ENCODE measurements at regions not wholly inside any gene's neighbourhood (a gene's known extent, or its start where the extent isn't known, plus 50 kb on each side); places are given as distances from the start of the nearest gene placed in this dataset.

GRCh38 chr3:113147681-113148261, 63.6 kb upstream of the BOC start:
- Histone ChIP-seq H4K5ac (ENCODE audit: low read depth, low read length) (no peak overlapping the region), H3K23ac (ENCODE audit: low read depth, low read length) (no peak overlapping the region), H4K8ac (ENCODE audit: low read depth in 2 of 2, low read length in 2 of 2) (no peak overlapping the region), H3K4me2 (ENCODE audit: low read depth, low read length) (no peak overlapping the region), H3K27me3 (ENCODE audit: control insufficient read depth, insufficient read depth, low read length) (peaks cover 29% of the 10 kb centered on the region), H4K20me1 (ENCODE audit: insufficient read depth, low read length) (no peaks in the 10 kb centered on the region), H4K91ac (ENCODE audit: insufficient read depth, low read depth, low read length) (no peak overlapping the region), H2AK9ac (replicated peaks; ENCODE audit: low read depth, low read length, poor library complexity) (no peak overlapping the region), H3K4me1 (ENCODE audit: control insufficient read depth, insufficient read depth, low read length) (peaks cover 4% of the 10 kb centered on the region; the same call in 1 of the 2 replicates), H2BK20ac (ENCODE audit: low read depth, low read length) (no peak overlapping the region), H2BK5ac (ENCODE audit: low read depth, low read length, poor library complexity, severe bottlenecking) (no peak overlapping the region), H3K9me1 (ENCODE audit: insufficient read depth, low read length) (no peaks in the 10 kb centered on the region), H3K9ac (ENCODE audit: low read depth, low read length) (no peak overlapping the region), H3K14ac (replicated peaks; ENCODE audit: low read depth, low read length) (no peak overlapping the region), H2BK15ac (ENCODE audit: low read depth, low read length) (no peak overlapping the region), H3K79me1 (ENCODE audit: low read depth in 1 of 2, low read length in 2 of 2) (no peaks in the 10 kb centered on the region), H3K18ac (ENCODE audit: low read depth, low read length) (no peak overlapping the region), H3K56ac (ENCODE audit: extremely low read depth, insufficient read depth, low read length) (no peak overlapping the region), H3K27ac (ENCODE audit: insufficient read depth, low read length) (no peak overlapping the region), H2AFZ (replicated peaks; ENCODE audit: low read length, poor library complexity) (no peak overlapping the region), H2AK5ac (ENCODE audit: low read depth, low read length) (no peak overlapping the region), H3K36me3 (ENCODE audit: control insufficient read depth, insufficient read depth, low read length) (no peaks in the 10 kb centered on the region), H3K4ac (ENCODE audit: low read depth, low read length) (no peak overlapping the region), H2BK120ac (ENCODE audit: low read depth, low read length) (no peak overlapping the region), H3K4me3 (ENCODE audit: insufficient read depth, low read depth, low read length) (no peak overlapping the region), H3K9me3 (ENCODE audit: control insufficient read depth, insufficient read depth, low read length) (no peaks in the 10 kb centered on the region)
- in situ Hi-C loops (cut with MboI; ENCODE audit: low sequenced_read_pairs): no loop called here
- DNase-seq (no peak), ATAC-seq (ENCODE audit: low read depth) (no peak)
- TF ChIP-seq RAD21 (IDR thresholded peaks at IDR 0.05; ENCODE audit: low read length) (no peak), SMC3 (IDR thresholded peaks at IDR 0.05; ENCODE audit: low read depth, low read length) (no peak), CEBPB (IDR thresholded peaks at IDR 0.05; ENCODE audit: low read depth, low read length) (no peak), FOS (IDR thresholded peaks at IDR 0.05; ENCODE audit: low read depth, low read length) (no peak), CTCF (conservative IDR thresholded peaks at IDR 0.05; ENCODE audit: low read depth, low read length) (no peak), USF2 (IDR thresholded peaks at IDR 0.05; ENCODE audit: low read depth, low read length) (no peak), MAFK (IDR thresholded peaks at IDR 0.05; ENCODE audit: low read depth, low read length) (no peak), ELK1 (IDR thresholded peaks at IDR 0.05; ENCODE audit: borderline replicate concordance, low read depth, low read length) (no peak), CHD1 (IDR thresholded peaks at IDR 0.05; ENCODE audit: low read depth, low read length) (no peak), RCOR1 (IDR thresholded peaks at IDR 0.05; ENCODE audit: insufficient replicate concordance, low read length) (no peak), MAZ (IDR thresholded peaks at IDR 0.05; ENCODE audit: borderline replicate concordance, low read depth, low read length) (no peak), MXI1 (IDR thresholded peaks at IDR 0.05; ENCODE audit: borderline replicate concordance, low read depth, low read length) (no peak), BHLHE40 (IDR thresholded peaks at IDR 0.05; ENCODE audit: low read depth, low read length) (no peak), RFX5 (IDR thresholded peaks at IDR 0.05; ENCODE audit: low read depth, low read length) (no peak), POLR2A (IDR thresholded peaks at IDR 0.05; ENCODE audit: low read depth, low read length) (no peak), NFE2L2 (IDR thresholded peaks at IDR 0.05; ENCODE audit: low read depth, low read length) (no peak)
- intact Hi-C loops (cut with micrococcal nuclease): no loop called here
- WGBS, 2 experiments (ENCODE audit: extremely low coverage in 2 of 2, insufficient read length in 1 of 2): 100% methylated on average over 2 of the region's 9 CpGs; no CpG with 5 or more reads in 1 of the 2 experiments
- POLR2A ChIA-PET (ENCODE audit: unreplicated experiment): no interaction called here
- BruUV-seq (replicated peaks): no TSS peak
- dilution Hi-C loops (cut with HindIII; ENCODE audit: low sequenced_read_pairs, unreplicated experiment): no loop called here
- CTCF ChIA-PET: interaction anchor here (0.6 kb wide), 1 partner anchor 520 kb away, joined by 4 read pairs; no protein-coding TSS in a partner anchor

Data from IMR-90 (cell line).